ENCODE measurements at regions not wholly inside any gene's neighbourhood (a gene's known extent, or its start where the extent isn't known, plus 50 kb on each side); places are given as distances from the start of the nearest gene placed in this dataset.
"Not testable (repeated sequence)": the region's sequence is repeated elsewhere in the genome, so short reads cannot be mapped to it uniquely, and the experiment has no call there.

DNA sequence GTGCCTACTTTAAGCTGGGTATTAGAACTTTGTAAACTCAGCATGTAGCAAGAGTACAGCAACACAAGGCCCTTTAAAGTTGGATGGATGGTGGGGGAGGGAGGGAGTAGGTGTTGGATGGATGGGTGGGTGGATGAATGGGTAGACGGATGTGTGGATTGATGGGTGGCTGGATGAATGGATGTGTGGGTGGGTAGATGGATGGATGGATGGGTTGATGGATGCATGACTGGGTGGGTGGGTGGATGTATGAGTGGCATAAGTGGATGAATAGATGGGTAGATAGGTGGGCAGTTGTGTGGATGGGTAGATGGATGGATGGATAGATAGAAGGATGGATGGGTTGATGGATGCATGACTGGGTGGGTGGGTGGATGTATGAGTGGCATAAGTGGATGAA is 209.8 kb downstream of the NPIPB11 start:
- TF ChIP-seq, protein P1, sequence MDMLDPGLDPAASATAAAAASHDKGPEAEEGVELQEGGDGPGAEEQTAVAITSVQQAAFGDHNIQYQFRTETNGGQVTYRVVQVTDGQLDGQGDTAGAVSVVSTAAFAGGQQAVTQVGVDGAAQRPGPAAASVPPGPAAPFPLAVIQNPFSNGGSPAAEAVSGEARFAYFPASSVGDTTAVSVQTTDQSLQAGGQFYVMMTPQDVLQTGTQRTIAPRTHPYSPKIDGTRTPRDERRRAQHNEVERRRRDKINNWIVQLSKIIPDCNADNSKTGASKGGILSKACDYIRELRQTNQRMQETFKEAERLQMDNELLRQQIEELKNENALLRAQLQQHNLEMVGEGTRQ (IDR thresholded peaks at IDR 0.05; ENCODE audit: low read depth, low read length): not testable (repeated sequence)
- not testable (repeated sequence) for TF ChIP-seq BHLHE40 (IDR thresholded peaks at IDR 0.05; ENCODE audit: low read depth, low read length); FOS (IDR thresholded peaks at IDR 0.05; ENCODE audit: low read depth, low read length); POLR2A (IDR thresholded peaks at IDR 0.05; ENCODE audit: low read depth, low read length); CEBPB (IDR thresholded peaks at IDR 0.05; ENCODE audit: low read depth, low read length); MXI1 (IDR thresholded peaks at IDR 0.05; ENCODE audit: borderline replicate concordance, low read depth, low read length); CHD1 (IDR thresholded peaks at IDR 0.05; ENCODE audit: low read depth, low read length); RFX5 (IDR thresholded peaks at IDR 0.05; ENCODE audit: low read depth, low read length); RAD21 (IDR thresholded peaks at IDR 0.05; ENCODE audit: low read length); RCOR1 (IDR thresholded peaks at IDR 0.05; ENCODE audit: insufficient replicate concordance, low read length); NFE2L2 (IDR thresholded peaks at IDR 0.05; ENCODE audit: low read depth, low read length)
- TF ChIP-seq, protein P2, sequence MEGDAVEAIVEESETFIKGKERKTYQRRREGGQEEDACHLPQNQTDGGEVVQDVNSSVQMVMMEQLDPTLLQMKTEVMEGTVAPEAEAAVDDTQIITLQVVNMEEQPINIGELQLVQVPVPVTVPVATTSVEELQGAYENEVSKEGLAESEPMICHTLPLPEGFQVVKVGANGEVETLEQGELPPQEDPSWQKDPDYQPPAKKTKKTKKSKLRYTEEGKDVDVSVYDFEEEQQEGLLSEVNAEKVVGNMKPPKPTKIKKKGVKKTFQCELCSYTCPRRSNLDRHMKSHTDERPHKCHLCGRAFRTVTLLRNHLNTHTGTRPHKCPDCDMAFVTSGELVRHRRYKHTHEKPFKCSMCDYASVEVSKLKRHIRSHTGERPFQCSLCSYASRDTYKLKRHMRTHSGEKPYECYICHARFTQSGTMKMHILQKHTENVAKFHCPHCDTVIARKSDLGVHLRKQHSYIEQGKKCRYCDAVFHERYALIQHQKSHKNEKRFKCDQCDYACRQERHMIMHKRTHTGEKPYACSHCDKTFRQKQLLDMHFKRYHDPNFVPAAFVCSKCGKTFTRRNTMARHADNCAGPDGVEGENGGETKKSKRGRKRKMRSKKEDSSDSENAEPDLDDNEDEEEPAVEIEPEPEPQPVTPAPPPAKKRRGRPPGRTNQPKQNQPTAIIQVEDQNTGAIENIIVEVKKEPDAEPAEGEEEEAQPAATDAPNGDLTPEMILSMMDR (conservative IDR thresholded peaks at IDR 0.05; ENCODE audit: low read depth, low read length): not testable (repeated sequence)
- TF ChIP-seq, protein P3, sequence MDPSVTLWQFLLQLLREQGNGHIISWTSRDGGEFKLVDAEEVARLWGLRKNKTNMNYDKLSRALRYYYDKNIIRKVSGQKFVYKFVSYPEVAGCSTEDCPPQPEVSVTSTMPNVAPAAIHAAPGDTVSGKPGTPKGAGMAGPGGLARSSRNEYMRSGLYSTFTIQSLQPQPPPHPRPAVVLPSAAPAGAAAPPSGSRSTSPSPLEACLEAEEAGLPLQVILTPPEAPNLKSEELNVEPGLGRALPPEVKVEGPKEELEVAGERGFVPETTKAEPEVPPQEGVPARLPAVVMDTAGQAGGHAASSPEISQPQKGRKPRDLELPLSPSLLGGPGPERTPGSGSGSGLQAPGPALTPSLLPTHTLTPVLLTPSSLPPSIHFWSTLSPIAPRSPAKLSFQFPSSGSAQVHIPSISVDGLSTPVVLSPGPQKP (IDR thresholded peaks at IDR 0.05; ENCODE audit: borderline replicate concordance, low read depth, low read length): not testable (repeated sequence)

Measured in IMR-90 (cell line).